Kidney epithelial cell (primary cell): ENCODE measurements at regions not wholly inside any gene's neighbourhood (a gene's known extent, or its start where the extent isn't known, plus 50 kb on each side); places are given as distances from the start of the nearest gene placed in this dataset.

ENCODE experiments used
- DNase-seq: peaks from one replicate; pipeline ENCODE4 v3.0.0-alpha.2; 2010; ENCODE audit warnings: low read depth
- H3K27me3 ChIP-seq: 2 replicates; pipeline ENCODE4 v1.6.0; 2011; ENCODE audit warnings: low read length; ENCODE audit not compliant: control insufficient read depth, insufficient read depth
- H3K36me3 ChIP-seq: 2 replicates; pipeline ENCODE4 v1.5.1; 2011; ENCODE audit warnings: low read length; ENCODE audit not compliant: control insufficient read depth, insufficient read depth
- H3K4me3 ChIP-seq: 2 replicates; pipeline ENCODE4 v1.5.1; 2011; ENCODE audit warnings: low read depth, mild to moderate bottlenecking, control low read depth, low read length
- TF ChIP-seq, protein P1 (sequence below): IDR thresholded peaks from 2 replicates; pipeline ENCODE4 v1.5.1; 2011; ENCODE audit warnings: mild to moderate bottlenecking, moderate library complexity, low read length, control low read depth, inconsistent platforms; ENCODE audit not compliant: insufficient read depth, poor library complexity, severe bottlenecking

DNA sequence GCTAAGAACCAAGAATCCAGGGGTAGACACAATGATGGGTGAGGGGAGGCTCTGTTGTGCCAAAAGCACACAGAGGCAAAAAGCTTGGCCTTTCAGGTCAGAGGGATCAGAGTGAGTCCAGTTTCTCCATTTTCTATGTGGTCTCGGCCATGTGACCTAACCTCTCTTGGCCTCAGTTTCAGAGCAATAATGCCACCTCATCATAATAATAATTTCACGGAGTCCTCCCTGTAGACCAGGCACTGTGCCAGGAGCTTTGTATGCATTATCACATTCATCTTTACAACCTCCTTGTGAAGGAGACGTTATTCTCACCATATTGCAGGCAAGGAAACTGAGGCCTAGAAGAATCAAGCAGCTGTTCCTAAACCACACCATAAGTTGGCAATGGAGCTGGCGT lies 120.2 kb downstream of the WT1 start:
- DNase-seq, result no peak
- Histone ChIP-seq H3K36me3 (no peaks in the 10 kb centered on the region), H3K27me3 (no peaks in the 10 kb centered on the region), H3K4me3 (no peak overlapping the region)
- TF ChIP-seq, protein P1, sequence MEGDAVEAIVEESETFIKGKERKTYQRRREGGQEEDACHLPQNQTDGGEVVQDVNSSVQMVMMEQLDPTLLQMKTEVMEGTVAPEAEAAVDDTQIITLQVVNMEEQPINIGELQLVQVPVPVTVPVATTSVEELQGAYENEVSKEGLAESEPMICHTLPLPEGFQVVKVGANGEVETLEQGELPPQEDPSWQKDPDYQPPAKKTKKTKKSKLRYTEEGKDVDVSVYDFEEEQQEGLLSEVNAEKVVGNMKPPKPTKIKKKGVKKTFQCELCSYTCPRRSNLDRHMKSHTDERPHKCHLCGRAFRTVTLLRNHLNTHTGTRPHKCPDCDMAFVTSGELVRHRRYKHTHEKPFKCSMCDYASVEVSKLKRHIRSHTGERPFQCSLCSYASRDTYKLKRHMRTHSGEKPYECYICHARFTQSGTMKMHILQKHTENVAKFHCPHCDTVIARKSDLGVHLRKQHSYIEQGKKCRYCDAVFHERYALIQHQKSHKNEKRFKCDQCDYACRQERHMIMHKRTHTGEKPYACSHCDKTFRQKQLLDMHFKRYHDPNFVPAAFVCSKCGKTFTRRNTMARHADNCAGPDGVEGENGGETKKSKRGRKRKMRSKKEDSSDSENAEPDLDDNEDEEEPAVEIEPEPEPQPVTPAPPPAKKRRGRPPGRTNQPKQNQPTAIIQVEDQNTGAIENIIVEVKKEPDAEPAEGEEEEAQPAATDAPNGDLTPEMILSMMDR, result no peak

DNA sequence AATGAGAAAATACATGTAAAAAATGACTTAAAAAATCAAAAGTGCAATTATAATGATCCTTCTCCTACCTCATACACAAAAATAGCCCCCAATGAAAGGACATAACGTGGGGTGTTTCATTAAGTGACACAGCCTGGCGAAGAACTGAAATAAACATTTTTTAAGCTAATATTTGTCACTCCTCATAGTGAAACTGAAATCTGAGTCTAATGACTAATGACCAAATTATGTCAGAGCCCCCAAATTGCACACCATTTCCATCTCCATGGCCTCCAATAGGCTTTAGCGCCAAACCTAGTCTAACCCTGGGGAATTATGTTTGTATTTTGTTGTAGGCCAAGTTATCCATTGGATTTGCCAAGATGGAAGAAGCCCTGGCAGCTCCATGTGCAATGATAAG lies 119.1 kb downstream of the WT1 start:
- TF ChIP-seq, protein P1, result no peak
- H3K36me3 ChIP-seq, result no peaks in the 10 kb centered on the region
- no peak overlapping the region for H3K4me3 ChIP-seq
- H3K27me3 ChIP-seq, result no peaks in the 10 kb centered on the region
- DNase-seq, result no peak

DNA sequence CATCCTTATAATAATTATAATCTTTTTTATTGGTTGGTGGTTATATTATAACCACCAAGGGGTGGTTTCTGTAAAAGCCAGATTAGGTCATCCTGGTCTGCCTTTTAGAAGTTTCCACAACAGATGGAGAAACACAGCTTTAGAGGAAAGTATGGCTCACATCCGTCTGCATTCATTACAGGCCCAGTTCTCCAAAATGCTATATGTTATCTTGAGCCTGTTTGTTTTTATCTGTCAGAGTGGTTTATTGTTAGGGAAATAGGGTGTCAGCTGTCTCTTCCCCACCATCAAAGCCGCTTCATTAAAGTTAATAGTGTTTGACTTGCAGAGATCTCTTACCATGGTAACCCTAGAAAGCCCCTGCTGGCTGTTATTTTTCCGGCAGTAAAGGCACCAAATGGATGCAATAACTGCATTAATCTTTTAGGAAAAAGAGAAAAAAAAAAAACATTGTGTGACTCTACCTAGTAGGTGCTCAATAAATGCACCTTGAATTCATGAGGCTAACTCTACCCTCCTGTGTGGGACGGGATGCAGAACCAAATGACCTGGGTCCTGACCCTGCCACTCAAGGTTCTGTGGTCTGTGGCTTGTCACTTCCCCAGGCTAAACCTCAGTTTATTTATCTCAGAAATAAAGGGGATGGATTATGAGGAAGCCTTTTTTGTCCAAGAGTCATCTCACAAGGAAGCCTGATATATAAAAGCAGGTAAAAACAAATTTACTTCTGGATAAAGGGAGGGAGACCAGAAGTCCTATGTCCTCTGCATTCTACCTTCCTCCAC lies 118.3 kb downstream of the WT1 start:
- Histone ChIP-seq H3K4me3 (no peak overlapping the region), H3K36me3 (no peaks in the 10 kb centered on the region), H3K27me3 (no peaks in the 10 kb centered on the region)
- DNase-seq, result no peak
- TF ChIP-seq, protein P1, result no peak

DNA sequence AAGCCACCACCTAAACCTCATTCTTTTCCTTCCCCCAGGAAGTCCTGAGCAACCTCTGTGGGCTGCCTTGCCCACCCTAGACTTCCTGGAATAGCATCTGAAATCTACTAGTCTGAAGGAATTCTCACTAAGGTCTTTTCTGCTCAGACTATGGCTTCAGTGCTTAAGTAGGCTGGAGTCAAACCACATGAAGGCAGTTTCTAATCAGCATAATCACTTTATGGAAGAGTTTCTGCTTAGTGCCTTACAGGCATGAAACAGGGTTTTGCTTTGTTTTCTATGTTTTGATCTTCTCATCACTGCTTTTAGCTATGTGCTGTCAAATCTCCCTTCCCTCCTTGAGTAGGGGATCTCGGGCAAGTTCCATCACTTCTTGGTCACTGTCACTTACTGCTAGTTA lies 117.7 kb downstream of the WT1 start:
- Histone ChIP-seq H3K36me3 (no peaks in the 10 kb centered on the region), H3K27me3 (no peaks in the 10 kb centered on the region), H3K4me3 (no peak overlapping the region)
- TF ChIP-seq, protein P1, result no peak
- no peak for DNase-seq

DNA sequence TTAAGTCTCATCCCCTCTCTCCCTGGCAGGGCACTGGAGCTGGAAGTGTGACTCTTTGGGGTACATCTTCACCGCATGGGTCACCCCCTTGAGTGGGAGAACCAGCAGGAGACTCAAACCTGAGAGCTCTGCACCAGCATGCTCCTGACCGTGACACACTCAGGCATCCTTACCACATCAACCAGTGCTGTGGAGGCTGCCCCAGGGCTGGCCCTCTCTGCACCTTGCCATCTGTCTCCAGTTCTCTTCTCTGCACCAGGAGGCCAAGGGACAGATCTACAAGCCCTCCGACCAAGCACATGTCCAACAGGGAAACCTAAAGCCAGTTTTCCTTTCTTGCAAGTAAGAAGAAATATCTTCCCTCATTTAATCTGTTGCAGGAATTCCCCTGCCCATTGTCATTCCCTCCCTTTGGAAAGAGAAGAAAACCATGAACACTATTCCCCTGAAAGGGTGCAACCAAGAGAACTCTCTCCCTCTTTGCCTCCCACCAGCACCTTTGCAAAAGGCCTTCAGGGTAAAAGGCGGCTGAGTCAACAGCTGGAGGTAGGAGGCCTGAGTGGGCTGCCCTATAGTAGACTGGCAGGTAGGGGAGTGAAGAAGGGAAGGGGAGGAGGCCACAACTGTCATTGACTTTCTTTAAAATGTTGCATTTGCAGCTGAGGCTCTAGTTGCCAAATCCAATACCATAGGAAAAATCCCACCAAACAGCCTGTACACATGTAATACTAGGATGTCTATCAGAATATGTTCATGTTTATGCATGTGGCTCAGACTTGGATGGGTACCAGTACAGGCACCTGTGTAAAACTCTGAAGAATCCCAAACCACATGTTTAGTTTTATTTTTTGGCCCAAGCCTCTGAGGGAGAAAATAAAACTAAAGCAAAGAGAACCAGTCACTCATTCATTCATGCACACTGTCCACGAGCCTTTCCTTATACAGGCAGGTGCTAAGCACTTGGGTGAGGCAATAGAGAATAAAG lies 117.0 kb downstream of the WT1 start:
- no peaks in the 10 kb centered on the region for H3K36me3 ChIP-seq
- H3K4me3 ChIP-seq, result no peak overlapping the region
- TF ChIP-seq, protein P1, result no peak
- no peak for DNase-seq
- H3K27me3 ChIP-seq, result no peaks in the 10 kb centered on the region
